ENCODE measurements at regions not wholly inside any gene's neighbourhood (a gene's known extent, or its start where the extent isn't known, plus 50 kb on each side); places are given as distances from the start of the nearest gene placed in this dataset.

DNA sequence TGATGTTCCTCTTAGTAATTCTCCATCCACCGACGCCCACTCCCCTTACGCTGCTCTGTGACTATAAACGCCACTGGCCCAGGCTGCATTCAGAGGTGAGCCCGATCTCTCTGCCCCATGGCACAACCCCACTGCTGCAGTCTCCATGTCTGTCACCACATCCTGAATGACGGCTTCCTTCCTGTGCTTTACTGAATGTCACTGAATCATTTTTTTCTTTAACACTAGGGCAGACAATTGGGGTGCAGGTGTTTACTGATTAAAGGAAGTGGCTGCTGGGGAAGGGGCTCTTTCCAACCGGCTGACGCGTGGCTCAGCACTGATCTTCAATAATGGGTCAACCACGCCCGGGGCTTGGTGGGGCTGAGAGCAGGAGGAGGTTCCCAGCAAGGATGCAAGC lies 208.3 kb downstream of the USP6NL start (continued):
- TF ChIP-seq, protein P1, sequence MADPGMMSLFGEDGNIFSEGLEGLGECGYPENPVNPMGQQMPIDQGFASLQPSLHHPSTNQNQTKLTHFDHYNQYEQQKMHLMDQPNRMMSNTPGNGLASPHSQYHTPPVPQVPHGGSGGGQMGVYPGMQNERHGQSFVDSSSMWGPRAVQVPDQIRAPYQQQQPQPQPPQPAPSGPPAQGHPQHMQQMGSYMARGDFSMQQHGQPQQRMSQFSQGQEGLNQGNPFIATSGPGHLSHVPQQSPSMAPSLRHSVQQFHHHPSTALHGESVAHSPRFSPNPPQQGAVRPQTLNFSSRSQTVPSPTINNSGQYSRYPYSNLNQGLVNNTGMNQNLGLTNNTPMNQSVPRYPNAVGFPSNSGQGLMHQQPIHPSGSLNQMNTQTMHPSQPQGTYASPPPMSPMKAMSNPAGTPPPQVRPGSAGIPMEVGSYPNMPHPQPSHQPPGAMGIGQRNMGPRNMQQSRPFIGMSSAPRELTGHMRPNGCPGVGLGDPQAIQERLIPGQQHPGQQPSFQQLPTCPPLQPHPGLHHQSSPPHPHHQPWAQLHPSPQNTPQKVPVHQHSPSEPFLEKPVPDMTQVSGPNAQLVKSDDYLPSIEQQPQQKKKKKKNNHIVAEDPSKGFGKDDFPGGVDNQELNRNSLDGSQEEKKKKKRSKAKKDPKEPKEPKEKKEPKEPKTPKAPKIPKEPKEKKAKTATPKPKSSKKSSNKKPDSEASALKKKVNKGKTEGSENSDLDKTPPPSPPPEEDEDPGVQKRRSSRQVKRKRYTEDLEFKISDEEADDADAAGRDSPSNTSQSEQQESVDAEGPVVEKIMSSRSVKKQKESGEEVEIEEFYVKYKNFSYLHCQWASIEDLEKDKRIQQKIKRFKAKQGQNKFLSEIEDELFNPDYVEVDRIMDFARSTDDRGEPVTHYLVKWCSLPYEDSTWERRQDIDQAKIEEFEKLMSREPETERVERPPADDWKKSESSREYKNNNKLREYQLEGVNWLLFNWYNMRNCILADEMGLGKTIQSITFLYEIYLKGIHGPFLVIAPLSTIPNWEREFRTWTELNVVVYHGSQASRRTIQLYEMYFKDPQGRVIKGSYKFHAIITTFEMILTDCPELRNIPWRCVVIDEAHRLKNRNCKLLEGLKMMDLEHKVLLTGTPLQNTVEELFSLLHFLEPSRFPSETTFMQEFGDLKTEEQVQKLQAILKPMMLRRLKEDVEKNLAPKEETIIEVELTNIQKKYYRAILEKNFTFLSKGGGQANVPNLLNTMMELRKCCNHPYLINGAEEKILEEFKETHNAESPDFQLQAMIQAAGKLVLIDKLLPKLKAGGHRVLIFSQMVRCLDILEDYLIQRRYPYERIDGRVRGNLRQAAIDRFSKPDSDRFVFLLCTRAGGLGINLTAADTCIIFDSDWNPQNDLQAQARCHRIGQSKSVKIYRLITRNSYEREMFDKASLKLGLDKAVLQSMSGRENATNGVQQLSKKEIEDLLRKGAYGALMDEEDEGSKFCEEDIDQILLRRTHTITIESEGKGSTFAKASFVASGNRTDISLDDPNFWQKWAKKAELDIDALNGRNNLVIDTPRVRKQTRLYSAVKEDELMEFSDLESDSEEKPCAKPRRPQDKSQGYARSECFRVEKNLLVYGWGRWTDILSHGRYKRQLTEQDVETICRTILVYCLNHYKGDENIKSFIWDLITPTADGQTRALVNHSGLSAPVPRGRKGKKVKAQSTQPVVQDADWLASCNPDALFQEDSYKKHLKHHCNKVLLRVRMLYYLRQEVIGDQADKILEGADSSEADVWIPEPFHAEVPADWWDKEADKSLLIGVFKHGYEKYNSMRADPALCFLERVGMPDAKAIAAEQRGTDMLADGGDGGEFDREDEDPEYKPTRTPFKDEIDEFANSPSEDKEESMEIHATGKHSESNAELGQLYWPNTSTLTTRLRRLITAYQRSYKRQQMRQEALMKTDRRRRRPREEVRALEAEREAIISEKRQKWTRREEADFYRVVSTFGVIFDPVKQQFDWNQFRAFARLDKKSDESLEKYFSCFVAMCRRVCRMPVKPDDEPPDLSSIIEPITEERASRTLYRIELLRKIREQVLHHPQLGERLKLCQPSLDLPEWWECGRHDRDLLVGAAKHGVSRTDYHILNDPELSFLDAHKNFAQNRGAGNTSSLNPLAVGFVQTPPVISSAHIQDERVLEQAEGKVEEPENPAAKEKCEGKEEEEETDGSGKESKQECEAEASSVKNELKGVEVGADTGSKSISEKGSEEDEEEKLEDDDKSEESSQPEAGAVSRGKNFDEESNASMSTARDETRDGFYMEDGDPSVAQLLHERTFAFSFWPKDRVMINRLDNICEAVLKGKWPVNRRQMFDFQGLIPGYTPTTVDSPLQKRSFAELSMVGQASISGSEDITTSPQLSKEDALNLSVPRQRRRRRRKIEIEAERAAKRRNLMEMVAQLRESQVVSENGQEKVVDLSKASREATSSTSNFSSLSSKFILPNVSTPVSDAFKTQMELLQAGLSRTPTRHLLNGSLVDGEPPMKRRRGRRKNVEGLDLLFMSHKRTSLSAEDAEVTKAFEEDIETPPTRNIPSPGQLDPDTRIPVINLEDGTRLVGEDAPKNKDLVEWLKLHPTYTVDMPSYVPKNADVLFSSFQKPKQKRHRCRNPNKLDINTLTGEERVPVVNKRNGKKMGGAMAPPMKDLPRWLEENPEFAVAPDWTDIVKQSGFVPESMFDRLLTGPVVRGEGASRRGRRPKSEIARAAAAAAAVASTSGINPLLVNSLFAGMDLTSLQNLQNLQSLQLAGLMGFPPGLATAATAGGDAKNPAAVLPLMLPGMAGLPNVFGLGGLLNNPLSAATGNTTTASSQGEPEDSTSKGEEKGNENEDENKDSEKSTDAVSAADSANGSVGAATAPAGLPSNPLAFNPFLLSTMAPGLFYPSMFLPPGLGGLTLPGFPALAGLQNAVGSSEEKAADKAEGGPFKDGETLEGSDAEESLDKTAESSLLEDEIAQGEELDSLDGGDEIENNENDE (IDR thresholded peaks at IDR 0.05; ENCODE audit: insufficient replicate concordance, low read length) = no peak
- TF ChIP-seq POLR2A (IDR thresholded peaks at IDR 0.05; ENCODE audit: control extremely low read depth in 1 of 2, low read depth in 2 of 2, low read length in 2 of 2) = no peak
- TF ChIP-seq RAD21 (IDR thresholded peaks at IDR 0.05 in 1 of 2, conservative IDR thresholded peaks at IDR 0.05 in 1 of 2; ENCODE audit: low read depth in 2 of 2, low read length in 2 of 2) = no peak
- TF ChIP-seq GTF2F1 (IDR thresholded peaks at IDR 0.05; ENCODE audit: borderline replicate concordance, low read depth, low read length) = no peak
- TF ChIP-seq CHD2 (IDR thresholded peaks at IDR 0.05; ENCODE audit: low read length) = no peak
- no peak for TF ChIP-seq SP1 (IDR thresholded peaks at IDR 0.05; ENCODE audit: low read depth, low read length)
- TF ChIP-seq TAF7 (optimal IDR thresholded peaks at IDR 0.05; ENCODE audit: borderline replicate concordance, low read depth, low read length) = no peak
- TF ChIP-seq RNF2 (IDR thresholded peaks at IDR 0.05; ENCODE audit: borderline replicate concordance, low read depth, low read length, missing control alignments, poor library complexity, severe bottlenecking) = no peak

Data from H1 (cell line).